Right hindlimb (tissue), 1 donor: ENCODE measurements at regions not wholly inside any gene's neighbourhood (a gene's known extent, or its start where the extent isn't known, plus 50 kb on each side); places are given as distances from the start of the nearest gene placed in this dataset.
A peak's percentile ranks its signal among the peaks of the same experiment; 100 is the strongest.

Experiments
- DNase-seq: peaks from one replicate; pipeline ENCODE4 v3.0.0-alpha.2; 2018

DNA sequence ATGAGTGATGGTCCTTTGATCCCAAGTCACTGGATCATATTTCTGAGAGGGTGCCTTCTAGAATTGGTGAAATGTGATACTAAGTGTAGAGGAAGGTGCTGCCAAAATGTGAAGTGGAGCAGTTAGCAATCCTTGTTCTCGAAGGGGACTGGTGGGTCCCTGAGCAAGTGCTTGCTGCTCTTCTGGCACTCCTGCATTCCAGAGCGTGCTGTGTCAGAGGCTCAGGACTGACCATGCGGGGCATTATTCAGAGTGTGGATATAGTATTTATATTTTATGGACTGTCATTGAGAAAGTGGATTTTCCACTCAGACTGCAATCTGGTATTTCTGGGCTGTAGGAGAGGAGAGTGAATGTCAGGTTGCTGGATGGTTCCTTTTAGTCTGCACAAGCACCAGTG is 152.6 kb upstream of the KL start:
- no peak for DNase-seq

DNA sequence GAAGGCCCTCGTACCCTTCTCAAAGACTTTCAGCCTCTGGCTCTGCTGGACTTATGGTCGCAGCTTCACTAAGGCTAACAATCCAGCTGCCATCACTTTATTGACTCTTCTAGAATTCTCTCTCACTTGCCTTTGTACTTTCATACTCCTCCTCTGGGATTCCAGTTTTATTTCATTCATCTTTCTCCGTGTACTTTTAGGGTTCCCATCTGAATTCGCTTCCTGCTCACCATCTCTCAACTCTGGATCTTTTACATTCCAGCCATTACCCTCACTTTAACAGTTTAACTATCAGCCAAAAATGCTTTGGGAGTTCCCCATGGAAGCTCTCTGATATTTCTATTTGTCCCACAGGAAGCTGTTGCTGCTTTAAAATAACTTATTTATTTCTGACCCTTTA is 149.3 kb upstream of the KL start:
- no peak for DNase-seq

DNA sequence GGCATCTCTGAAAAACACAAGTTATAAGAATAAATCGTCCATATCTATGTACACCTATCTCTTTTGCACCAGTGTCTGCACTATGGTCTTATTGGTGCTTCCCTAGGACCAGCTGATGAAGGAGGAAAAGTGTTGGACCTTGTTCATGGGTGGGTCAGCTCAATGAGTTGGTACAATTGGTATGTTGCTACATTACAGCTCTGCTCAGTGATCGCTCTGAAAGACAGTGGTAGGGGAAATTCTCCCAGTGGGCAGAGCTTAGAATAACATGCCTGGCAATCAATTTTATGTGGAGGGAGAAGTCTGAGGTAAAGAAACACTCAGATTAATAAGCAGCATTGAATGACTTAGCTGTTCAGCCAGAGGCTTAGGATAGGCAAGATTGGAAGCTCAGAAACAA is 138.7 kb upstream of the KL start:
- DNase-seq: no peak

DNA sequence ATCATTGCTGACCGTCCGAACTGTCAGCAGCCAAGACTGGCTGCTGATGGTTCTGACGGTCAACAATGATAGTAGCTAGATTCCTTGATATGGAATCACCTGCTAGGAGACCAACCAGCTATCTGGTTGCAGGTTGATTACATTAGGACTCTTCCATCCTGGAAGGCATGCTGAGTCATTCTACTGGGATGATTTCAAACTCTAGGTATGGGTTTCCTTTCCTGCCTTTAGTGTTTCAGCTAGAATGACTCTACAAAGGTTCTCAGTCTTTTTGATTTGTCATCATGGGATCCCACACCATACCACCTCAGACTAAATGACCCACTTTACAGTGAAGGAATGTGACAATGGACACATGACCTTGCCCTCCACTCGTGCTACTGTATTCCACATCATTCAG is 138.1 kb upstream of the KL start:
- DNase-seq: no peak

DNA sequence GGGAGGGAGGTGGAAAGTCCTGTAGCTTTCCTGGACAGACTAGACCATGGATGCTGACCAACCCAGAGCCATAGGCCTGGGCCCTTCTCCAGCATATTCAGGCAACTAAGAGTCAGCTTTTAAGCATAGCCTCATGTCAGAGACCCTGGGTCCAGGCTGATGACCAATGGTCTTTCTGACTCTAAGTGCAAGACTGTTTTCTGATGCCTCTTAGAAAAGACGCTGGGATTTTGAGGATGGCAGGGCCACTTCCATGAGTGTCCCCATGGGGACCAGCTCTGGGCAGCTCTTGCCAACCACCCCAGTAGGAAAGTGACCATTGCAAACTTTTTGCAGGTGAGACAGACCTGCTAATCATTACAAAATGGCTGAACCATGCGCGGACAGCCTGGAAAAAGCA is 135.6 kb upstream of the KL start:
- DNase-seq: no peak

DNA sequence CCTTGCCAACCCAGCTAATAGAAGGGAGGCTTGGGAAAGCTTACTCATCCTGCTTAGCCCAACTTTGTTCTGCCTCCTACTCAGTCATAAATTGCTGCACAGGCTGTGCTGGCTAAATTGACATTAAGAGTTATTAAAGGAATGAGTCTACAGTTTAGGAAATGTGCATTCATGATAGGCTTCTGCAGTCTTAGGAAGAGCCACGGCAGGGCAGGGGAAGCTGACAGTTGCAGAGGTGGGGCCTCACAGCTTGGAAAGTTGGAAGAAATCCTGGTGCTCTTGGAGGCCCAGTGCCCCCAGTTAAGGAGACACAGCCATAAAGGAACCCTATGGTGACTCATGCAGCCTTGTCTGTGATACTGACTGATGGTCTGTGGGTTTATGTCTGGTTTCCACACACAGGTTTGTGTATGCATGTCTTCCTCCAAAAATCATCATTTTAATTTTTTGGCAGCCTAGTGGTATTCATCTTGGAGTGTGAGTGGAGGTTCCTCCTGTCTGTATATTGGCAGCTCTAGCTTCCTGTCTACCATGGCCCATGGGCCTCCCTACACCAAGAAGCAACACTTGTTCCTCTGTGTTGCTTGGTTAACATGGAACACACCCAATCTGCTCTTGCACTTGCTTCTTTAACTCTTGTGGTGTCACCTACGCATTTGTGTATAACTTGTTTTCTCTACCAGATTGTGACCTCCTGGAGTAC is 135.0 kb upstream of the KL start:
- peak; percentile 87 for DNase-seq

DNA sequence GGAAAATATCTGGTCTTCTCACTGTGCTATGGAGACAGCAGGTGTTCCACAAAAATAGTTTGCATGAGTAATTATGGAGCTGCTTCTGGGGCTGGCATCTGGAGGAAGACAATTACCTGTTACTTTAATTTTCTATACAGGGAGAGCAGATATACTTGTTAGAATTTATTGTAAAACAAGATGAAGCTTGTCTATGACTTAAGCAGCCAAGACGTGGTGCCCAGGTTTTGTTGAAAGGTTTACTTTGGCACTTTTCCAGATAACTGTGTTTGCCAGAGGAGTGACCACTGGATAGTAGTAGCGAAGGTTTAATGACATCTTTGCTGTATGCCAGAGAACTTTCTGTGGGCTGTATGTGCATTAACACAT is 134.5 kb upstream of the KL start:
- no peak for DNase-seq

DNA sequence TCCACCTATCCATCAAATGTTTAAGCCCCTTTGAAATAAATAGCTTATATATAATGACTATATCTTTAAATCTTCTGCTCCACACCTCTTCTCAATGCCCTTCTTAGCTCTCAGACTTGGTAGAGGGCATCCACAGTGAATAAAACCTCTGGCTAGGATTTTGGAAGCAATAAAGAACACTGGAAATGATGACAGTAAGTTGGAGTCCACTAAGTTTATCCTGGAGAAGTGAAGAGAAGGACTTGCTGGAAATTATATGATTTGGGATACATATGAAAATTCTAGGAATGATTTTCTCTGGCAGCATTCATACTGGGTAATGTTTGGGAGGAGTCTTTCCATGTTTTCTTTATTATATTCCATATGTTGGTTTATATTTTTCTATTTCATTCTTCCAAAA is 133.5 kb upstream of the KL start:
- no peak for DNase-seq

DNA sequence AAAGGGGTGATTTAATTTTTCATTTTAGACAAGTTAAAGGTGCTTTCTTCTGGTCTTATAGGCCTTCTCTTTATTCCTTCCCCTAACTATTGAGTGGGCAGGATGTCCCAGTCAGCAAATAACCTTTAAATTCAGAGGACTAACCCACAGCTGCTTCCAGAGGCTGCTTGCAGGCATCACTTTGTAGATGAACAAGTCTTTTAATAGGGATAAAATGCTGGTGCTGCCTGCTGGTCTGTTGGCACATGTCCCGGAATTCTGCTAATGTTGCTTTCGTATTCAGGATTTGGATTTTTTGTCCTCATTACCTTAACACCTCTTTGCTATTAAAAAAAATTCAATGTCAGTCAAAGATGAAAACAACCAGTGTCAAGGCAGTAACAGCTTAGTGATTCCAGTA is 132.7 kb upstream of the KL start:
- DNase-seq: peak; percentile 51

DNA sequence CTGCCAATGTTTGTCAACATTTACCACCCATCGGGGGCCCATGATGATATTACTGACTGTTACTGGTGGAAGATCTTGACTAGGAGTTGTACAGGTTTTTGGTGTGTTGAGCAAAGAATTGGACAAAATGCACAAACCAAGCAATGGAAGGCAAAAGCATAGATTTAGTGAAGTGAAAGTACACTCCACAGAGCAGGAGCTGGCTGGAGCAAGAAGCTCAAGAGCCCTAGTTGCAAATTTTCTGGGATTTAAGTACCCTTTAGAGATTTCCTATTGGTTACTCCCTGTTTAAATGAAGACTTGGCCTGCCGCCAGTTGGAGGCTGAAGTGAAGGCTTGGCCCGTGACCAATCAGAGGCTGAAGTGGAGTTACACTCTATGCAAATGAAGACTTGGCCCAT is 128.6 kb upstream of the KL start:
- DNase-seq: no peak

DNA sequence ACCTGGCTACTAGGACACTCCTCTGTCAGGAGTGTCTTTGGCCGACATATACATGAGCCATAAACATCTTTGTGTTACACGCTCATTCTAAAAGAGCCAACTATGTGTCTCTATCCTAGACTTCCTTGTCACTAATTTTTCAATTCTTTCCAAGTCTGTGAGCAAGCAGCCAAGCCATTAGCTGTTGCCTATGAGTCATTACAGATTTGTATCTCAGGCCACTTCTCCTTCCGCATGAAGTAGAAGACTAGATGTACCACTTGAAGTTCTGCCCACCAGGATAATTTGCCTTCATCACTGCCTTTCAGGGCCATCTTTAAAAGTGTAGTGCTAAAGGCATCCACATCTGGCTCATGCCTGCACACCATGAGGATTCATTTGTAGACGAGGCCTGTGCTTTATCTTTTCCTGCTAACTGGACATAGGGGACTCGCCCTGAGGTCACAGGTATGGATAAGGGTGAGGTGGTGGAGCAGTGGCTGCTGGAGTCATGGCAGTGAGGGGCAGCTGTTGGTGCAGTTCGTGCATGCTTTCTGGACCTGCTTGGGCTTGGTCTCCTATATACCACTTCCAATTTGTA is 126.1 kb upstream of the KL start:
- DNase-seq: no peak

DNA sequence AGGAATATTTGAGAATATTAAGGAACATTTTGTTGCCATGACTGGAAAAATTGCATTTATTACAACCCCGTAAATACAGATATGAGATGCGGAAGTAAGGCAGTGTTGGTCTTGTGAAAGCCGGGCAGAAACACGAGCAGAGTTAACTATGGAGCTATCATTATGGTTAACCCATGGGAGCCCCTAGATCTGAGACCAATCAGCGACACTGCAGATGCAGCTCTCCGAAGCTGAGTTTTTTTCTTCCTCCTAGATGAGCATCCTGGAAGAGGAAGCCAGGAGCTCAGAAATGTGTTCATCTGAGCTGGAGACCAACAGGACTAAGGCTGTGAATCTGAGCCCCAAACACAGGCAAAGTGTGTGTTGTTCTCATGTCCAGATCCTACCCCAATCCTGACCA is 123.0 kb upstream of the KL start:
- DNase-seq: no peak

DNA sequence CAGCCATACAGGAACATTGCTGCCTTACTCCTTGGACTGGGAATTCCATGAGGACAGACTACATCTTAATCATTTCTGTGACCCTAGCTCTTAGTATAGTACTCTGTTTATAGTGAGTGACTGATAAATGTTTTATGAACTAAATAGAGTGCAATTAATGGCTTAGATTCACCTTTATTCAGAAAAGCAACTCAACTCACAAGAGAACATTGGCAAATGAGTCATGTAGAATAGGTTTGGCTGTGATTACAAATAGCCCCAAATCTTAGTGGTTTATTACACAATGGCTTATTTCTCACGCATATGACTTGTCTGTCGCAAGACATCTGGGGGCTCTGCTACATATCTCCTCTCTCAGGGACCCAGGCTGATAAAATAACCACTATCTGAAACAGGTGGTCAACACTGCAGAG is 121.6 kb upstream of the KL start:
- DNase-seq: no peak

DNA sequence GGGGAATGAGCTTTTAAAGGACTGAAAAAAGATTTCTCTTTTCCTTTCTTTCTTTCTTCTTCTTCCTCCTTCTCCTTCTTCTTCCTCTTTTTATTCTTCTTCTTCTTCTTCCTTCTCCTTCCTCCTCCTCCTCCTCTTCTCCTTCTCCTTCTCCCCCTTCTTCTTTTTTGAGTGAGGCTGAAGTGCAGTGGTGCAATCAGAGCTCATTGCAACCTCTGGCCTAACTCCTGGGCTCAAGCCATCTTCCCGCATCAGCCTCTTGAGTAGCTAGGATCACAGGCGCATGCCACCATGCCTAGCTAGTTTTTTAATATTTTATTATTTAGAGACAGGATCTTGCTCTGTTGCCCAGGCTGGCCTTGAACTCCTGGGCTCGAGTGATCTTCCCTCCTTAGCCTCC is 120.9 kb upstream of the KL start:
- DNase-seq: no peak

DNA sequence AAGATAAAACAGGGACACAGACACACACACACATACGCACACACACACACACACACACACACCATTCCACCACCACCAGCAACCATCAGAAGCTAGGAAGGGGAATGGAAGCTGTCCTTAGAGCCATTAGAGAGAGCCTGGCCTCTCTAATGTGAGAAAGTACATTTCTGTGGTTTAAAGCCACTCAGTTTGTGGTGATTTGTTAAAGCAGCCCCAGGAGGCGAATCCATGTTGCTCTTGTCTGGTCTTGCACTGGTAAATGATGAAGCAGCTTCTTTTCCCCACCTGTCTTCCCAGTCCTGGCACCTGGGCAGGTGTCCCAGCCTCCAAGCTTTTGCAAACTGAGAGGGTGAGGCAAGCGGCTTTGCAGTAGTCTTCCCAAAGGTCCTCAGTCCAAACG is 118.9 kb upstream of the KL start:
- DNase-seq: no peak

DNA sequence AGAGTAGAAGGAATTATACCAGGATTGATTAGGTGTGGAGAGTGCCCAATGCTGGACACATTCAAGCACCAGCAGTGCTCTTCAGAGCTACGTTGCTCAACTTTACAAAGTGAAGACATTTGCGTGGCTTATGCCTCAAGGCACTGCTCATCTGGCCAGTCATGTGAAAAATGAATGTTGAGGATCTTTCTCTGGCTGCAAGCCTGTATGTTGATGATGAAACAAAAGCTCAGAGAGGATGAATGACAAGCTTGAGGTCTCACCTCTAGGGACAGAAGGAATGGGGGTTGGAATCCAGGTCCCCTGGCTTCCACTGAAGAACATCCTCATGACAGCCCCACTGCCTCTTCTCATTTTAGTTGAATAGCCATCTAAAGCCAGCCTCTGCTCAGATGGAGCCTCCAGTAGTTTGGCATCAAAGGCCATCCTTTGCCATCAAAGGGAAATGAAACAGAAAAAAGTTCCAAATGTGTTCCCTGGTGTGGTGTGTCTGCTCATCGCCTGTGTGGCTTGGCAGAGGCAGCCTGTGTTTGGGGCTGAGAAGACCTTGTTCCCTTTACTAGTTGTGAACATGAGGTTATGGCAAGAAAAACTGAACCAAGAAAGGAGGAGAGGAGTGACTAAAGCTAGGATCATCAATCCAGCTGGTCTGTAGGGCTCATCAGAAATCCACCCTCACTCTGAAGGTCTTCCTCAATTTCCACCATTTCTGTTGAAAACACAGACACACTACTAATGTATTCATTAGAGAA is 114.0 kb upstream of the KL start:
- peak; percentile 48 for DNase-seq

DNA sequence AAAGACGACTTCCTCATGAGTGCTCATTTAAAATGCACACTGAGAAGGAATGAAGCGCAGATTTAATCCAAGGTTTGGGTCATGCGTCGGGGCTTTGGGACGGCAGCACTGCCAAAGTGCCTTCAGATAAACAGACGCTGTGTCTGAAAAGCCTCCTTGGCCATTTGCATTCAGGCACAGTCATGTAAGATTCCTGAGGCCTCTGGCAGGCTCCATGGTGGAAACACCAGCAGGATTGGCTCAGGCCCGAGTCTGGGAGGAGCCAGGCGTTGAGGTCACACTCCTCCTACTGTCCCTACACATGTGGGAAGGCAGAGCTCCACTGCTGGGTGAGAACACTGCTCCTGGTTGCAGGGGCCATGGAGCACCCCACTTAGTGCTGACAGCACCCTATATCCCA is 113.3 kb upstream of the KL start:
- DNase-seq: peak; percentile 91

DNA sequence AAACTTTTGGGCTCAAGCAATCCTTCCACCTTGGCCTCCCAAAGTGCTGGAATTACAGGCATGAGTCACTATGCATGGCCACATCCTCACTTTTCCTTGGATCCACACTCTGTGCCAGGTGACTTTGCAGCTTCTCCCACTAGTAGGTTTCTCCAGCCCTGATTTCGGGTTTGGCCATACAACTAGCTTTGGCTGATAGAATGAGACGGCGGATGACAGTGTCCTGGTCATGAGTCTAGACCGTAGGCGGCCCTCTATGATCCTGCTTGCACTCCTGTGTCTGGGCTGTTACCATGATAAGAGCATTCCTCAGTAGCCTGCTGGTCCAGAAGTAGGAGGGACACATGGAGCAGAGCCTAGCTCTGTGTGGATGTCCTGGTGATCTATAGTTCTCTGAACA is 112.5 kb upstream of the KL start:
- no peak for DNase-seq

DNA sequence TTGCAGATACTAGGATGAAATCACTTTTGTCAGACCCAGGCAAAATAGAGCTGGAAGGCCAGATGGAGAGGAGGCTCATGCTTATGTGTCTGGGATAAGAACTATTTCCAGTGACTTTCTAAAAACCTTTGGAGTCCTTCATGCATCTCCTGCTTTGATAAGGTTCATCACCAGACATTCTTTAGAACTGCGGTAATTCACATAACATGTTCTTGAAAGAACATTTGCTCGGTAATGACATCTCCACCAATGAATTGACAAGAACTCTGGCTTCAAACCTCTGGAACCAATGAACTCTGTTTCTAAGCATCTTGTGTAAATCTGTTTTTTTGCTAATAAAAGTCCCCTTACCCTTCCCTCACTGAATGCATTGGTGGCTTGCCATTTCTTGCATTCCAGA is 112.0 kb upstream of the KL start:
- DNase-seq: no peak

DNA sequence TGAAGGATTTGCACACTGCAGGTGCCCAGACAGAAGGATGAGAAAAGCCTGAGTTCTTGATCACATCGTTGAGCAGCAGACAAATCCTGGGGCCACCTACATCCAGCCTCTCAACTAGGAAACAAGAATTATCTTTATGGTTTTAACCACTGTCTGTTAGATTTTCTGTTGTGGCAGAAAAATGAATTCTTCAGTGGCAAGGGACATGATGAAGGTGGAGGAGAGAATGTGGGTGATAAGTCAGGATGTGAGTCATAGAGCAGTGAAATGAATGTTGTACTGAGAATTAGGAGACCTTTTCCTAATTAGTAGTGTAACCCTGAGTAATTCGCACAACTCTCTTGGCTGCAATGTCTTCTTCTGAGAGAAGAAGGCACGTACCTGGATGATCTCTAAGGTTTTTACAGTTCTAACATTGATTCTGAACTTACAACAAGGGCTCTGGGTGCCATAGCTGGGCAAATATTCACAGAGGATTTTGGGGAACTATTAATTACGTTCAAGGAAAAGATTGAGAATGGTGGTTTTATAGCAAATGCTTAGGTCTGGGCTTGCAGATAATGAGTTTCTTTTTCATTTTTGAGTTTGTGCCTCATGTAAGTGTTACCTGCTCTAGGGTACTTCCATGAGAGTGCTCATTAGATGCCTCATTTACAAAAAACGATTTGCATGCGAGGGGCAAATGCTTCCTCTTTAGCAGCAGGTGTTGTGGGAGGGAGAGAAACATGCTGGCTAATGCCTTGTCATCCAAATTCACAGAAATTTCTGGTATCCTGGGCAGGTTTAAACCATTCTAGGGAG is 111.0 kb upstream of the KL start:
- no peak for DNase-seq

DNA sequence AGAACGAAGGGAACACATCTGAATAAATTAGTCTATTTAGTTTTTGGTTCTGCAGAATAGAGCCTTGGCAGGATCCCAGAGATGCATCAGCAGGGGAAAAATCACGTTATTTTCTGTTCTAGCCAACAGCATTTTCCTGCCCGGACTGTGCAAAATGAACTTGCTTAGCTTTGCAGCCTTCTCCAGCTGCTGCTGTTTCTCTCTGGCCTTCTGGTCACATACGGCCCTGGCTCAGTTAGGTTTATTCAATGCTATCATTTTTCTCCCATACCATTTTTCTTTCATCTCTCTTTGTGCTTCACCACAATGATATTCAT is 110.4 kb upstream of the KL start:
- DNase-seq: peak; percentile 87

DNA sequence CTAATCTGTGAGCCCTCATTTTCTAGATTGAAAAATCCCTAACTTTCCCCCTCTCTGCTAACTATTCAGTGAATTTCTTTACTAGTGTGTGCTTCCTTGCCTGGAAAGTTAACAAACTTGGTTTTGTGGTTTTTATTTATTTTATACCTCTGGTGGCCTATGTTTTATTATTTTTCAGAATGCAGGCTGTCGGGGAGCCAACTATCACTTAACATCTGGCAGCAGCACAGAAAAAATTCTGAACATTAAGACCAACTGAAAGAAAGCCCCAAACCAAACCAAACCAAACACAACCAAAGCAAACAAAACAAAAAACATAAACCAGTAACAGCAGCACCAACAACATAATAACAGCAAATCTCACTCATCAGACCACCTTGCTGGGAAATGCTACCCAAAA is 109.0 kb upstream of the KL start:
- DNase-seq: no peak

DNA sequence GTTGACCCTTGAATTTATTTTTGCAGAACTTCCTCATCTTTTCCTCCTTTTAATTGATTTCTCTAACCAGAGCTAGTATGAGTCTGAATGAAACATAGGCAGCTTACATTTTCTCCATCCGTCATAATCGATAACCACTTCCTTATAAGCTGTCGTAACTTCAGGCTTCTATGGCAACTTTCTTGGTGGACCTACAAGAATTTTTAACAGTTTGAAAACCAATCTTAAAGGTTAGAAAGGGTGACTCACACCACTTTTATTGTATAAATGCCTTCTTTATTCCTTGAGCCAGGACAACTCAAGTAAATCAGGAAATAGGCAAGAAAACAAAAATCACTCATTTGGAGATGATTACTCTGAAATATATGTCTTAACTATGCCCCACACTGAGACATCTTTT is 105.7 kb upstream of the KL start:
- DNase-seq: no peak

DNA sequence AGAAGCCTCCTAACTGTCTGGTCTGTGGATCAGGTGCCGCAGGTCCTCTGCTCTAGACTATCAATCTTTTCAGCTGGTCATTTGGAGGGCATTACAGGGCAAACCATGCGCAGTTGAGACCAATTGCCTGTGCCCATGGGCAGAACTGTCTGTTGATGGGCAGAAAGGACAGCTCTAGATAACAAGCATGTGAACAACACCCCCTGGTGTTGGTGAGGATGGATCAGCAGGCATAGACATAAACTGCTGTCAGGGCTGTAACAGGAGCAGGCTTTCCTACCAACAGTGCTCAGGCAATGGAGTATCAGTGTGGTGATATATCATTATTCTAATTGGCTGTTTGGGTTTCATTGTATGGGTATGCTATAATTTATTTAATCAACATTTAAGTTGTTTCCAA is 104.7 kb upstream of the KL start:
- DNase-seq: no peak
